HG03520 (cell line): ENCODE measurements at regions not wholly inside any gene's neighbourhood (a gene's known extent, or its start where the extent isn't known, plus 50 kb on each side); places are given as distances from the start of the nearest gene placed in this dataset.

Experiments
- ATAC-seq: cut with Tn5 transposase; IDR thresholded peaks from one replicate; pipeline ENCODE4 v1.9.1; 2021; ENCODE audit warnings: mild to moderate bottlenecking, moderate library complexity; ENCODE audit not compliant: unreplicated experiment

GRCh38 chr9:2991292-2991691, 147.4 kb upstream of the PUM3 start:
- no peak for ATAC-seq

GRCh38 chr9:2987679-2988078, 143.8 kb upstream of the PUM3 start:
- no peak for ATAC-seq

GRCh38 chr9:2985343-2985742, 141.4 kb upstream of the PUM3 start:
- no peak for ATAC-seq

- ATAC-seq, result no peak
Observed at GRCh38 chr9:2984491-2984890, 140.6 kb upstream of the PUM3 start.

GRCh38 chr9:2979957-2980610, 136.2 kb upstream of the PUM3 start:
- ATAC-seq, result no peak

GRCh38 chr9:2972475-2972874, 128.6 kb upstream of the PUM3 start:
- ATAC-seq, result no peak

GRCh38 chr9:2970864-2971263, 127.0 kb upstream of the PUM3 start:
- ATAC-seq, result no peak

- ATAC-seq, result no peak
Observed at GRCh38 chr9:2967766-2968165, 123.9 kb upstream of the PUM3 start.

- no peak for ATAC-seq
Observed at GRCh38 chr9:2966565-2967300, 122.8 kb upstream of the PUM3 start.

- ATAC-seq, result no peak
Observed at GRCh38 chr9:2964470-2964869, 120.6 kb upstream of the PUM3 start.

GRCh38 chr9:2963307-2963706, 119.4 kb upstream of the PUM3 start:
- no peak for ATAC-seq

GRCh38 chr9:2962471-2963172, 118.7 kb upstream of the PUM3 start:
- ATAC-seq, result no peak

- no peak for ATAC-seq
Observed at GRCh38 chr9:2958219-2958618, 114.3 kb upstream of the PUM3 start.

- no peak for ATAC-seq
Observed at GRCh38 chr9:2957656-2958200, 113.8 kb upstream of the PUM3 start.

GRCh38 chr9:2955575-2955974, 111.7 kb upstream of the PUM3 start:
- ATAC-seq, result no peak

GRCh38 chr9:2939368-2939767, 95.5 kb upstream of the PUM3 start:
- no peak for ATAC-seq

- ATAC-seq, result no peak
Observed at GRCh38 chr9:2936221-2936620, 92.3 kb upstream of the PUM3 start.

GRCh38 chr9:2934883-2935282, 91.0 kb upstream of the PUM3 start:
- ATAC-seq, result no peak

- no peak for ATAC-seq
Observed at GRCh38 chr9:2934241-2934650, 90.4 kb upstream of the PUM3 start.

GRCh38 chr9:2933165-2934095, 89.5 kb upstream of the PUM3 start:
- ATAC-seq, result no peak

GRCh38 chr9:2928411-2928810, 84.5 kb upstream of the PUM3 start:
- no peak for ATAC-seq
